H1 (cell line): ENCODE measurements at regions not wholly inside any gene's neighbourhood (a gene's known extent, or its start where the extent isn't known, plus 50 kb on each side); places are given as distances from the start of the nearest gene placed in this dataset.

Source experiments
- CBX8 ChIP-seq: fragments of 300-800, 300-1000 bp; sonication (generic); IDR thresholded peaks from 2 replicates; pipeline ENCODE4 v1.7.1; 2016; ENCODE audit warnings: low read depth, low read length, borderline replicate concordance
- CHD7 ChIP-seq: fragments of 300-600 bp; sonication (generic); IDR thresholded peaks from 2 replicates; pipeline ENCODE4 v1.7.1; 2012; ENCODE audit warnings: low read length, moderate library complexity, mild to moderate bottlenecking, inconsistent platforms; ENCODE audit not compliant: insufficient replicate concordance
- EP300 ChIP-seq, 2 experiments: IDR thresholded peaks; 1 replicate in 1 of 2; 2 replicates in 1 of 2; pipeline ENCODE4 v1.6.1; 2011 to 2012; ENCODE audit warnings: low read depth in 2 of 2, low read length in 2 of 2, mild to moderate bottlenecking in 2 of 2, borderline replicate concordance in 1 of 2, inconsistent platforms in 1 of 2, moderate library complexity in 1 of 2

- TF ChIP-seq CHD7 = no peak
- TF ChIP-seq EP300 (IDR thresholded peaks at IDR 0.05; ENCODE audit: borderline replicate concordance in 1 of 2, low read depth in 2 of 2, low read length in 2 of 2) = no peak
- TF ChIP-seq CBX8 = no peak
These were observed 54.2 kb upstream of the NAP1L1 start (continued) for GRCh38 chr12:76138656-76139055.
